NK-92 treated with Interleukin-12 subunit alpha and Interleukin-12 subunit beta, amount 100 ng/mL, for 24 hours (cell line): ENCODE measurements at regions not wholly inside any gene's neighbourhood (a gene's known extent, or its start where the extent isn't known, plus 50 kb on each side); places are given as distances from the start of the nearest gene placed in this dataset.

Source experiments
- DNase-seq: peaks from one replicate; lab custom pipeline; 2025; lab: John Stamatoyannopoulos, UW

- DNase-seq = no peak
Observed at GRCh38 chr13:99642006-99642405, 140.7 kb downstream of the TM9SF2 start.

GRCh38 chr13:99640260-99640659 is 139.0 kb downstream of the TM9SF2 start:
- DNase-seq = no peak

GRCh38 chr13:99639126-99639525 is 137.9 kb downstream of the TM9SF2 start:
- DNase-seq = no peak

- DNase-seq = no peak
Observed at GRCh38 chr13:99636728-99637353, 135.6 kb downstream of the TM9SF2 start.

- no peak for DNase-seq
Observed at GRCh38 chr13:99636306-99636705, 135.0 kb downstream of the TM9SF2 start.

- DNase-seq = no peak
Observed at GRCh38 chr13:99634672-99635071, 133.4 kb downstream of the TM9SF2 start.

- DNase-seq = no peak
Observed at GRCh38 chr13:99630269-99630898, 129.1 kb downstream of the TM9SF2 start.

- DNase-seq = no peak
Observed at GRCh38 chr13:99629641-99630040, 128.4 kb downstream of the TM9SF2 start.

- no peak for DNase-seq
Observed at GRCh38 chr13:99628442-99628841, 127.2 kb downstream of the TM9SF2 start.

- DNase-seq = no peak
Observed at GRCh38 chr13:99626461-99627082, 125.3 kb downstream of the TM9SF2 start.

GRCh38 chr13:99624936-99625540 is 123.8 kb downstream of the TM9SF2 start:
- DNase-seq = no peak

- no peak for DNase-seq
Observed at GRCh38 chr13:99620806-99621205, 119.5 kb downstream of the TM9SF2 start.

- no peak for DNase-seq
Observed at GRCh38 chr13:99619207-99619606, 117.9 kb downstream of the TM9SF2 start.

- DNase-seq = peak; percentile 24
Observed at GRCh38 chr13:99617474-99618255, 116.4 kb downstream of the TM9SF2 start.

- no peak for DNase-seq
Observed at GRCh38 chr13:99614465-99614885, 113.2 kb downstream of the TM9SF2 start.
